HFFc6 (cell line): ENCODE measurements at regions not wholly inside any gene's neighbourhood (a gene's known extent, or its start where the extent isn't known, plus 50 kb on each side); places are given as distances from the start of the nearest gene placed in this dataset.

ENCODE experiments used
- DNase-seq: peaks from one replicate; pipeline ENCODE4 v3.0.0-alpha.2; 2018
- H3K27ac Mint-ChIP-seq: 2 replicates; pipeline ENCODE4 v1.8.0; 2020; ENCODE audit warnings: mild to moderate bottlenecking, mixed read lengths
- H3K27me3 Mint-ChIP-seq: 2 replicates; pipeline ENCODE4 v1.8.0; 2021; ENCODE audit warnings: mild to moderate bottlenecking, moderate library complexity, mixed read lengths; ENCODE audit not compliant: insufficient read depth
- H3K36me3 Mint-ChIP-seq: 2 replicates; pipeline ENCODE4 v1.8.0; 2021; ENCODE audit warnings: low read depth, mixed read lengths
- H3K4me1 Mint-ChIP-seq: 2 replicates; pipeline ENCODE4 v1.8.0; 2020; ENCODE audit warnings: low read depth, mixed read lengths
- H3K4me3 Mint-ChIP-seq: 2 replicates; pipeline ENCODE4 v1.8.0; 2020; ENCODE audit warnings: mild to moderate bottlenecking, moderate library complexity, mixed read lengths
- H3K9me3 Mint-ChIP-seq: 2 replicates; pipeline ENCODE4 v1.8.0; 2020; ENCODE audit warnings: mild to moderate bottlenecking, mixed read lengths
- TF ChIP-seq, protein P1 (sequence below): fragments of 200-600 bp; sonication (generic); IDR thresholded peaks from 2 replicates; pipeline ENCODE4 v1.5.0; 2021; ENCODE audit warnings: antibody characterized with exemption, mild to moderate bottlenecking

DNA sequence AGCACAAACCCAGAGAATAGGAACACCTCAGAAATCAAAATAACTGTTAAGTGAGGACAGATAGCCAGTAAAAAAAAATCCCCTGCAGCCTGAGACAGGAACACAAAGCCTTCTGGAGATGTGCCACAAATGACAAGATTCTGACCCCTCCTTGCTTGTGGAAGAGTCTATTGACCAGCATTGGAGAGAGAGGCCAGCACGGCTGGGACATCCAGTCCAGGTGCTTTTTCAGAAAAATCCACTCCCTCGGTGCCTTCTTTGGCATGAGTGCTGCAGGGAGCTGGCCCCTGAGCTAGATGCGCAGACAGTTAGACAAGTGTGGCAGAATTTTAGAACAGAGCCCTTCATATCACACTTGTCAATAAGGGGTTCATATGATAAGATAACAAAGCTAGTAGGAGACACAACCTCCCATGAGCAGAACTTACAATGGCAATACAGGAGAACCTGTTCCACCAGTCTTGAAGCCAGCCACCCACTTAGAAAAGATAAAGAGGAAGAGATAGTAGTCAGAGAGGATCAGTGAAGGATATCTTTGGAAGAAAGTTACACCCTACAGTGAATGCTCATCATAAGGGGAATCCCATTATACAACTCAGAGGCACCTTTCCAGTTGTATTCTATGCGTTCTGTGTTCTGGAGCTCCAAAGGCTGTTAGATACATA is 298.4 kb downstream of the TLE1 start:
- no peaks in the 10 kb centered on the region for H3K9me3 Mint-ChIP-seq
- peaks cover 2% of the 10 kb centered on the region; the same call in 1 of the 2 replicates for H3K27me3 Mint-ChIP-seq
- H3K27ac Mint-ChIP-seq: peak overlapping the region; percentile 88
- H3K4me3 Mint-ChIP-seq: no peak overlapping the region
- DNase-seq: no peak
- no peaks in the 10 kb centered on the region for H3K36me3 Mint-ChIP-seq
- TF ChIP-seq, protein P1, sequence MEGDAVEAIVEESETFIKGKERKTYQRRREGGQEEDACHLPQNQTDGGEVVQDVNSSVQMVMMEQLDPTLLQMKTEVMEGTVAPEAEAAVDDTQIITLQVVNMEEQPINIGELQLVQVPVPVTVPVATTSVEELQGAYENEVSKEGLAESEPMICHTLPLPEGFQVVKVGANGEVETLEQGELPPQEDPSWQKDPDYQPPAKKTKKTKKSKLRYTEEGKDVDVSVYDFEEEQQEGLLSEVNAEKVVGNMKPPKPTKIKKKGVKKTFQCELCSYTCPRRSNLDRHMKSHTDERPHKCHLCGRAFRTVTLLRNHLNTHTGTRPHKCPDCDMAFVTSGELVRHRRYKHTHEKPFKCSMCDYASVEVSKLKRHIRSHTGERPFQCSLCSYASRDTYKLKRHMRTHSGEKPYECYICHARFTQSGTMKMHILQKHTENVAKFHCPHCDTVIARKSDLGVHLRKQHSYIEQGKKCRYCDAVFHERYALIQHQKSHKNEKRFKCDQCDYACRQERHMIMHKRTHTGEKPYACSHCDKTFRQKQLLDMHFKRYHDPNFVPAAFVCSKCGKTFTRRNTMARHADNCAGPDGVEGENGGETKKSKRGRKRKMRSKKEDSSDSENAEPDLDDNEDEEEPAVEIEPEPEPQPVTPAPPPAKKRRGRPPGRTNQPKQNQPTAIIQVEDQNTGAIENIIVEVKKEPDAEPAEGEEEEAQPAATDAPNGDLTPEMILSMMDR: no peak
- peaks cover 35% of the 10 kb centered on the region for H3K4me1 Mint-ChIP-seq

DNA sequence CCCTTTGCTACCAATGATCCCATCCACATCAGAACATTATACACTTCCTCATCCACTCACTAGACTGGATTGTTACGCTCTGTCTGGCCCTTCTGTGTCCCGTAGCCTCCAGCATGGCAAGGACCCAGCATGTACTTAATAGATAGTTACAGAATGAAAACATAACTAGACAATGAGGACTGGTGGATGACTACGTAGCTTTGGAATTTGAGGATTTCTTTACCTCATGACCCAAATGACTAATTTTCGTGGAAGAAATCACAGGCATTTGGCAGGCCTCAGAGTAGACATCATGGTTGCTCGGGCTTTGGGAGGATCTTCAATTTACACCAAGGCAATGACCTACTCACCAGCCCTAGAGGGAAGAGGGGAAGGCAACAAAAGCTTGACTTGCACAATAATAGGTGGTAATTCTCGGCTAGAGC is 299.8 kb downstream of the TLE1 start:
- peaks cover 33% of the 10 kb centered on the region for H3K4me1 Mint-ChIP-seq
- H3K9me3 Mint-ChIP-seq: no peaks in the 10 kb centered on the region
- peak overlapping the region; percentile 54 for H3K4me3 Mint-ChIP-seq
- H3K36me3 Mint-ChIP-seq: no peaks in the 10 kb centered on the region
- peaks cover 2% of the 10 kb centered on the region; the same call in 1 of the 2 replicates for H3K27me3 Mint-ChIP-seq
- peak; percentile 97 for DNase-seq
- peak overlapping the region; percentile 88 for H3K27ac Mint-ChIP-seq
- TF ChIP-seq, protein P1: no peak

- peaks cover 28% of the 10 kb centered on the region for H3K4me1 Mint-ChIP-seq
- H3K27me3 Mint-ChIP-seq: peaks cover 2% of the 10 kb centered on the region
- peak overlapping the region; percentile 54 for H3K4me3 Mint-ChIP-seq
- peak overlapping the region; percentile 88 for H3K27ac Mint-ChIP-seq
- no peak for DNase-seq
- H3K36me3 Mint-ChIP-seq: no peaks in the 10 kb centered on the region
- TF ChIP-seq, protein P1: no peak
- no peaks in the 10 kb centered on the region for H3K9me3 Mint-ChIP-seq
Observed at GRCh38 chr9:81388831-81389230, 300.5 kb downstream of the TLE1 start.

DNA sequence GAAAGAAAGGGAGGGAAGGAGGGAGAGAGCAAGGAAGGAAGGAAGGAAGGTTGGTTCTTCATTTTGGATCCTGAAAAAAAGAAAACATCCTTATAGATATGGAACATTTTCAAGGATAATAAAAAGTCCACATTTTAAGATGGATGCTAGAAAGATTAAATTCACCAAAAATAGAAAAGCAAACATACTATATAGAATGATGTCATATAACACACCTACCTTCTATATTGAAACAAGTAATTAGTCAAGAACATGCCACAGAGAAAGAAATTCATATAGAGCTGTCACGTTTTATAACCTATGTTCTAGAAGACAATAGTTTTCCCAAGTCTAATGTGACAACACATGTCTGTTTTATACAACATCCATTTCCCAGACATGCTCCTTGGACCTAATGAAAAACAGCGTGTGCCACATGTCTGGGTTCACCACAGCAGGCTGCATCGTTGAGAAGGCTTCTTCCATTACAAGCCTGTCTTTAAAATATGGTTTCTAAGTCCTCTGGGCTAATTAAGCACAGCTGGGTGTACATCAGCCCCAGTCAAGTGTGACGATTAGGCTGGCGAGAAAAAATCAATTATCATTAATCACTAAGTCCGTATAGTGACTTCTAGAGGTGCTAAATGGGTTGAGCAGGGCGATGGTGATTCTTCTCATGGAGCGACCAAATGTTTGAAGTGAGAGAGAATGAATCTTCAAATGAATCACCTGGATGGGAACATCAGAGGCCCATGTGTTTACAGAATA is 301.8 kb downstream of the TLE1 start:
- DNase-seq: no peak
- Mint-ChIP-seq H3K9me3 (no peaks in the 10 kb centered on the region), H3K27ac (no peak overlapping the region), H3K4me3 (no peak overlapping the region), H3K4me1 (peaks cover 28% of the 10 kb centered on the region), H3K27me3 (peaks cover 2% of the 10 kb centered on the region), H3K36me3 (no peaks in the 10 kb centered on the region)
- TF ChIP-seq, protein P1: no peak

- no peaks in the 10 kb centered on the region for H3K36me3 Mint-ChIP-seq
- no peaks in the 10 kb centered on the region for H3K9me3 Mint-ChIP-seq
- H3K4me1 Mint-ChIP-seq: peaks cover 29% of the 10 kb centered on the region
- no peak overlapping the region for H3K27ac Mint-ChIP-seq
- DNase-seq: no peak
- no peaks in the 10 kb centered on the region; the same call in 1 of the 2 replicates for H3K27me3 Mint-ChIP-seq
- TF ChIP-seq, protein P1: no peak
- no peak overlapping the region for H3K4me3 Mint-ChIP-seq
Observed at GRCh38 chr9:81384911-81385310, 304.4 kb downstream of the TLE1 start.
